ENCODE measurements at regions not wholly inside any gene's neighbourhood (a gene's known extent, or its start where the extent isn't known, plus 50 kb on each side); places are given as distances from the start of the nearest gene placed in this dataset.

DNA sequence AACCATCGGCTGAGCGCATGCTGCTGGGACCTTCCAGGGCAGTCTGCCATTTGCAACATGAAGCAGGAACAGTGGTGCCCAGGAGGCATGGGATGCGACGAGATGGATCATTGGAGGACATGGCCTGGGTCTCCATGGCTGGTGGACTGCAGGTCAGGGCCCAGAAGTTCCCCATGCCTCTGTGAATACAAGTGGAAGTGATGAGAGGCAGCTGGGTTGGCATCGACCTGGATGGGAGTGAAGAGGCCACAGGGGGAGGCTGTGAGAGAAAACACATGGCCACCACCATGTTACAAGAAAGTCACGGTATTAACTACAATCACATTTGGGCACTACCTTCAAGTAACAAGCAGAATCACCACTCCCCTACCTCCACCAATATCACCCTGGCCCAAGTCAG is 262.0 kb downstream of the FOXO1 start:
- no peak for DNase-seq

DNA sequence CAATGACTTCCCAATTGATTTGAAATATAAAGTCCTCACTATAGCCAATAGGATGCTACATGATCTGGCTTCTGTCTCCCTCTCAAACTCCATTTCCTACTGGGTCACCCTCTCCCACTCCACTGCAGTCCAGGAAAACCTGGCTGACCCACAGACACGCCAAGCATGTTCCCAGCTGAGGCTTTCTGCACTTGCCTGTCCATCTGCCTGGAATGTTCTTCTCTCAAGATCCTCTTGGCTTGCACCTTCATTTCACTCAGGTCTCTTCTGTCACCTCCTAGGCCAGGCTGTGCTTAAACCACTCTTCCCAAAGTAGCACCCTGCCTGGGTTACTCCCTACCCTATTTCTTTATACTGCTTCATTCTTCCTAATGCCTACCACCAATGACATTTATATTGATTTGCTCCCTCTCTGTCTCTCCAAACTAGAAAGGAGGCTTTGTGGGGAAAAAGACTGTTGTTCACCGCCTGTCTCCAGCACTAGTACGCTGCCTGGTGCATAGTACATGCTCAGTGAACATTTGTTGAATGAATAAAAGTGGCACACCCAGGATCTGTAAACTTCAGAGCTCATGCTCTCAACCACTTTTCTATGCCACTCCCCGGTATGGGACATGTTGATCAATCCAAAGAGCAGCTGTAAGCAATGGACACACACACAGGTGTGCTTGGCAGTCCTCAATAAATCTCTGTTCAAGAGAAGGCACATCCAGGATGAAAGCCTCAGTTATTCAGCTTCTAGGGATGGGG is 261.3 kb downstream of the FOXO1 start:
- DNase-seq, result no peak

DNA sequence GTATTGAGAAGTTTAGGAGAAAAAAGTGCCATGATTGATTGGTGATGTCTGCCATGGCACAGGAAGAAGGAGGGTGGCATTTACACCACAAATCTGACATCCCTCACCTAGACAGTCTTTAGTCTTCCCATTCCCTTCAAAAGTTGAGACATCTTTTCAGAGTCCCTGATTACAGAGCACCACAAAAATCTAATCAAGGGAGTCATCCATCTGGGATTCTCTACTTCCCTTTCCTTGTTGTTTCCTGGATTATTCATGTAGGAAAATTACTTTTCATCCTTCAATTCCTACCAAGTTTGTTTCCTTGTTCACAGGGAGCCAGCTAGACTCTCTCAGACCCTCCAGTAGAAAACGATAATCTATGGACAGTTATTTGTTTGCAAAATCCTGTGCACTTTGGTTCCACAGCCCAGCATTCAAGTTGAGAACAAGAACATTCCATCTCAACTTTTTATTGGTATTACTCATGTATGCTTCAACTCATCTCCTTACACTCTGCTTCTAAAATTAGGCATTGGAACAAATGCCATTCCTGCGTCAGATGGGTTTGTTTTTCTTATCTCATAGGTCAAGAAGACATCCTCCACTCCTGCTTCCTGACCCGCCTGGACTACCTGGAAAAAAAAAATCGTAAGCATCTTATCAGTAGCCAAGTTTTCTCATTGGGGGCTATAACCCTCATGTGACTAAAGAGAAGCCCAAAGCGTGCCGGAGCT is 259.9 kb downstream of the FOXO1 start:
- no peak for DNase-seq

DNA sequence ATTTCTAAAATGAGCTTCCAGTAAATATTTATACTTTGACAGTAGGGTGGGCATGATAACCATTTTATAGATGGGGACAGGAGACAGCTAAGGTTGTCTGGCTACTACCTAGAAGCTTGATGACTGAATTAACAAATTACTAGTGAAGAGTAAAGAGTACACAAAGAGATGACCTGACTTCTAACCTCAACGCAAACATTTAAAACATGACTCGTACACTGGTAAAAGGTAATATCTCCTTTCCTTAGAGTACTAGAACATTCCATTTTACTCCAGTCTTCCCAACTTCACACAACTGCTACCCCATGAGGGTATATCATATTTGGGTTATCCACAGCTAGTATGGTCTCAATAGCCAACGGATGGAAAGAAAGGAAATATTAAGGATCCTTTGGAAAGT is 258.9 kb downstream of the FOXO1 start:
- DNase-seq, result no peak

DNA sequence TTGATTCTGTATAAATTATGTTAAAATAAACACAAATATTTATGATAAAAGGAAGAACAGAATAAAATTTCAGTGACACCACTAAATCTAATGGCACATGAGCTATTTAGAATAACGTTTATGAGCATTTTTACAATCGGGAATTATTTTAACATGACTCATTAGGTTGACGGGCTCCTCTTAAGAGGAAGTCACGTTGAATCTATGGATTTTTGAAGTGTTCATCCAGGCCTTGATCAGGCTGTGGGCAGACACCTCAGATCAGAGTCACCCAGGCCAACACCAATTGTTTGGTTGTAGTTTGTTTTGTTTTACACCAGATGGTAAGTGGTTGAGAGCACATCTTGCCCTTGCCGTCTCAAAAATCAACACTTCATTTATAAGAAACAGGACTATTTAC is 257.8 kb downstream of the FOXO1 start:
- no peak for DNase-seq

DNA sequence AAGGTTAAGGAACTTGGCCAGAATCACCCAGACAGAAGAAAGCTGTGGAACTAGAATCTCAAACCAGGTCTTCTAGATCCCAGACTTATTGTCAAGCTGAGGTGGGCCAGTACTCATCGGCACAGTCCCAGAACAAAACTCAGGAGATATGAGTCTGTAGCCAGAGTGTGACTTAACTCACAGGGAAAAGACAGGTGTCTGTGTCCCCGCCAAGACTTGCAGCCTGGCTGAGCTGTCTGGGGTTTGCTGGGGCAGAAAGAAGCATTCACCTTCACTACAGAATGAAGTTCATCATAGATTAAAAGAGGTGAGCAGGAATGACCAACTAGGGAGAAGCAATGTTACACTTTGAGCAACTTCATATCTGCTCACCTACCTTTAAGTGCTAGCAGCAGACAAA is 257.2 kb downstream of the FOXO1 start:
- no peak for DNase-seq

DNA sequence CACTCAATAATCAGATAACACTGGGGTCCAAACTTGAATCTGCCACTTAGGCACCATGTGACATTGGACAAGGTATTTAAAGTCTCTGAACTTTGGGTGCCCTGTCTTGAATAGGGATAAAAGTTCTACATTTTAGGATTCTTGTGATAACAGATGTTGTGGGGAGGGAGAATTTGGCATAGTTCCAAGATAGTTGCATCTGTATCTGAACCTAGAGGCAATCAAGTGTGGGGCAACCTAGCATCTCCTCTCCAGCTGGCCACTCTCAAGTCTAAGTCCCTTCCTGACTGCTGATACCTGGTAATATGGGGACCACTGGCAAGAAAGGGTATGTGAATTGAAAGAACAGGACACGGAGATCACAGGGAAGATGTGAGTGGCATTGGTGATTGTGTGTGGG is 256.1 kb downstream of the FOXO1 start:
- no peak for DNase-seq

DNA sequence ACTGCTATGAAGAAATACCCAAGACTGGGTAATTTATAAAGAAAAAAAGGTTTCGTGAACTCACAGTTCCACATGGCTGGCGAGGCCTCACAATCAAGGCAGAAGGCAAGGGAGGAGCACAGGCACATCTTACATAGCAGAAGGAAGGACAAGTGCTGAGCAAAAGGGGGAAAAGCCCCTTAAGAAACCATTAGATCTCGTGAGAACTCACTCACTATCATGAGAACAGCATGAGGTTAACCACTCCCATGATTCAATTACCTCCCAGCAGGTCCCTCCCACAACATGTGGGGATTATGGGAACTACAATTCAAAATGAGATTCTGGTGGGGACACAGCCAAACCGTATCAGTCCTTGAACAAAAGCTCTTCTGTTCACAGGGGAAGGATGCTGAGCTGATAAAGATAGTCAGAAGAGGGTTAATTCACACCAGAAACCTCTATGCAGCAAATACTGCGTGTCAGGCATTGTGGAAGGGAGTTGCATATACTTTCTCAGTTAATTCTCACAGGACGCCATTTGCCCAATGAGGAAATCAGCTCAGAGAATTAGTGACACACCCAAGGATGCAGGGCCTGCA is 246.2 kb downstream of the FOXO1 start:
- no peak for DNase-seq

DNA sequence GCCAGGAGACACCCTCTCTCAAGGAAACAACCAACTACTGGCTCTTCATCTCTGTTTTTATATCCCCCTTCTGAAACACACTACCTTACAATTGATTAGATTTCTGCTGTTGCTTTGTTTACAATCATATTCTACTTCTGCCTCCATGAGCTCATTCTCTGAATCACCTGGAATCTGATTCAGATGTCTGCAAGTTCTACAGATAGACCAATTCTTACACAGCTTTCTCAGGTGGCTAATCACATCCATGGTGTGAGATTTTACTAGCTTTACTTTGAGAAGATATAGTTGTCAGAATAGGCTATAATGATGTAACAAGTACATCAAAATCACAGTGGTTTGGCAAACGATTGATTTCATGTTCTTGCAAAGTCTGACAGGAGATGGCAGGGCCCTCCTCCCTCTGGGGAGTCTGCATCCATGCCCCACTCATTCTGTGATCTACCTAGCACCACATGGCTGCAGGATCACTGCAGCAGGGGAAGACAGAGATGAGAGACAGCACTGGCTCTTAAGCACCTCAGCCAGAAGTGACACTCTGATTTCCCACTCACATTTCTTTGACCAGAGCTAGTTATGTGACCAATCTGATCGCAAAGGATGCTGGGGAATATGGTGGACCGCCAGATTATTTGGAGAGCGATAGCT is 243.7 kb downstream of the FOXO1 start:
- DNase-seq, result no peak

DNA sequence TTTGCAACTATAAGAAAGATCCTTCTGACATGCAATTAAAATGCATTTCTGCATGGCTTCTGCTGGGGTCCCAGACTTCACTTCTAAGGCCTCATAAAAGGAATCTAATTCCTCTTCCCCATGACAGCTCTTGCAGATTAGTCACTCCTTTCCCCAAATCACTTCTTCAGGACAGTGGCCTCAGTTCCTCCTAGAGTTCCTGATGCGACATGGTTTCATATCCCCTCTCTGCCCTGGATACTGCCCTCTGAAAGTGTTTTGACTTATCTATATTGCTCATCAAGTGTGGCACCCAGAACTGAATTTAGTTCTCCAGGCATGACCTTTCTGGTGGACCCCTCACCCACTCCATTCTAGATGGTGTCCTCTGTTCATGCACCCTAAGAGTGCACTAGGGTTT is 238.1 kb downstream of the FOXO1 start:
- DNase-seq, result peak; percentile 20

DNA sequence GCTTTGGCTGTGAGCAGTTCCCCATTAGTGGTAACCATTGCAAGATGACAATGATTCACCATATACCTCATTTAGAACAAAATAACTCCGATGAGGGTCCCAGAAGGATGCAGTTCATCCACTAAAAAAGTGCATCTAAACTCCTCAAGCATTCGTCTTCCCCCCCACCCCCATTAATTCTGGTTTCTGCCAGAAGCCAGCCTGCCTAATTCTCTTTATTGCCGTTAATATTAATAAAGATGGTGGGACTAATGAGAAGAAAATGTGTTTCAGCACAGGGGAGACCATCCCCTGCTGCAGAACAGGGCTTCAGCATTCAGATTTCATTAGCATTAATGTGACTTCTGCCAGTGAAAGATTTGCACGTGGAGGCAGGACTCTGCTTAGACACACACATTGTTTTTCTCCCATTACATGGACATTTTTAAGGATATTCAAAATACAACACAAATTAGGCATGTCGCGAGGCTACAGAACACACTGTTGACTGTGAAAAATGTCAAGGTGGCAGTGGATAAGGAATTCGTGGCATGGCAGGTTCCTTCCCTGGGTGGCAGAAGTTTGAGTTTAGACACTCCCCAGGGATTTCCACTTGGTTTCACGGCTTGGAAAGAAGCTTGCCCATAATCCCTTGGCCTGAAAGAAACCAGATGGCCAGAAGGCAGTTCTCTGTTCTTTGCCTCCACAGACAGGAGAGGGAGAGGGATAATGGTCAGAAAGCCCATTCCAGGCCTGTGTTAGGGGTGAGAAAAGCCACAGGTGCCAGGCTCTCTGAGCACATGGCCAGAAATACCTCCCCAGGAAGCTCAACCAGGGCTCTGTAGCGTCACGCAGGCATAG is 236.5 kb downstream of the FOXO1 start:
- no peak for DNase-seq

DNA sequence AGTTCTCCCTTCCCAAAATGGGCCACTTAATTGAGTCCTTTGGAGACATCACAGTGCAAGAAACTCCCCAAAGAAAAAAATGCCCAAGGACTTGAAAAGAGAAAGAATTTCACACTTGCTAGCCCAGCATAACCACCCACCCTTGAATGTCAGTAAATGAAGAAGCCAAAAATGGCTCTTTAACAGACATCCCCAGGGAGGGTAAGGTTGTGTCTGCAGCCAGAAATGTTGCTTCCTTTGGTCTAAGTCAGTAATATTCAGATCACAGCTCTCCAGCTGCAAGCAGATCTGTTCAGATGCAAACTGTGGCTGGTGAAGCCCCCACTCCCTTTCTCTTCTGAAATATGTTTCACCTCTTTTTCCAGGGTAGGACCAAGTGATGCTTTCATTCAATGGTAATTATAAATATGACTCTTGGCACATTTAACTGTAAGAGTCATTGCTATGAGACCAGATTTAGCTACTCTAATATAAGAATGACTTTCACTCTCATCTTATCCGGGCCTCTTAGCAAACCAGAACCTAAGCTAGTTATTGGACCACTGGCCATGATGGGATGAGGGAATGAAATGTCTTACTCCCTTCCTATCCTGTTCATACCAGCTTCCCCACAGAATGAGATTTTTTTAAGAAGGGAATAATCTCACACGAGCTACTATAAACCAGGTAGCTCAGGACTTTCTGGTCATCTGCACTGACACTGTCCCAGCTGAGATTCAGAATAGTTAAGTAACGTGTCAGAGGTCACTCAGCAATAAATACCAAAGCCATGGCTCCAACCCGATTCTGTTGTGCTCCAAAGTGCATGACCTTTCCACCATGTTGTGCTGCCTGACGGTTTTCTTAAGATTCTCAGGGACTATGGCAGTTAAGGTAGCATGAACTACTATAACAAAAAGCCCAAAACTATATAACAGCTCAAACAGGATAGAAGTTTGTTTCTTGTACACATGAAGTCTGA is 234.1 kb downstream of the FOXO1 start:
- no peak for DNase-seq

DNA sequence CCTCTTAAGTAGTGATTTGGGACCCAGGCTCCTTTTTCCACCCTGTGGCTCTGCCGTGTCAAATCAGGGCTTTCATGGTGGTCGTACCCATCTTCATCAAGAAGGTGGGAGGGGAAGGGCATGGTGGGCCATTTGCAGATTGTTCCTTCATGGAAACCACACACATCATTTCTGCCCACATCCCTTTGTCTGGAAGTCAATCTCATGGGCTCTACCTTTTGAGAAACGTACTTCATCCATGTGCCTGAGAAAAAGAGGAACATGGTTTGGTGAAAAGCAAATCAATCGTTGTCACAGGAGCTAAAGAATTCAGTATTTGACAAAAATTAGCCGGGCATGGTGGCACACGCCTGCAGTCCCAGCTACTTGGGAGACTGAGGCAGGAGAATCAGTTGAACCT is 233.4 kb downstream of the FOXO1 start:
- no peak for DNase-seq

DNA sequence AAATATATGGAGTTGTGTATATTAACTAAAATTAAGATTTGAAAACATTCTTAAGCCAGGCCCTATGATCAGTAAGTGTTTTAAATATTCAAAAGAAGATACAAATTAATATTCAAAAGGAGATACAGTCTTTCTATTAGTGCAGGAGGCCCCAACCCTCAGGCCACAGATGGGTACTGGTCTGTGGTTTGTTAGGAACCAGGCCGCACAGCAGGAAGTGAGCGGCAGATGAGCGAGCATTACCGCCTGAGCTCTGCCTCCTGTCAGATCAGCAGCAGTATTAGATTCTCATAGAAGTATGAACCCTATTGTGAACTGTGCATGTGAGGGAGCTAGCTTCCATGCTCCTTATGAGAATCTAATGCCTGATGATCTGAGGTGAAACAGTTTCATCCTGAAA is 232.9 kb downstream of the FOXO1 start:
- peak; percentile 51 for DNase-seq

DNA sequence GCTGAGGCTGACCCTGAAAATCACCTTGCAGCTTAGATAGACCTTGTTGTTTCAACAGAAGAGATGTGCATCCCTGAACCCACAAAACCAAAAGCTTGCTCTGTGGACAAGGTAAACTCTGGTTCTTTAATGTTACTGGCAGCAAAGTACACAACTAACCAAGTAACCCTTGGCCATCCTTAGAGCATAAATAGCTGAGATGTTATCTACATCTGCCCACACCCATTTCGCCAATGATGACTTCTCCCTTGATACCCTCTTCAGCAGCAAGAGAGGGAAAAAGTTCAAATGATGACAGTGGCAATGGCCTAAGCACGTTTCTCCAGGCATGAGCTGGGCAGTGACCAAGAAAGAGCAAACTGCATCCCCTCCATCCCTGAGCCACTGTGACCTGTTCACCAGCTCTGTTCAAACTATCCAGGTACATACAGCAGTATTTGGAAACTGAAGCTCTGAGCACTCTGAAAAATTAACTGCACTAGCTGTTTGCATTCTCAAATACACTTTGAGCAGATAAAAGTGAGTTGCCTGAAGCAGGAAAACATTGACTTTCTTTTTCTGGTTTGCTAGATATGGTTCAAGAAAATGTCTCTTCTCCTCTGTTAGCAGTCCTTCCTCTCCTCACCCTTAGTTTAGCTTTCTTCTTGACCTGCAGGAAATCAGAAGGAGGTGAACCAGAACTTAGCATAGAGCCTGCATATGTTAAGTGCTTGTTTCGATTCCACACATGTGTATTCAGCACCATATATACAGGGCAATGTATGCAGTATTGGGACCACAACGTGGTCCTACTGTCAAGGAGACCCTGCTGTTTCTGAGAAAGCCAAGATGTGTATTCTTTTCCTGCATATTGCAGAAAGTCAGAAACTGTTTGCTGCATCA is 231.7 kb downstream of the FOXO1 start:
- no peak for DNase-seq

DNA sequence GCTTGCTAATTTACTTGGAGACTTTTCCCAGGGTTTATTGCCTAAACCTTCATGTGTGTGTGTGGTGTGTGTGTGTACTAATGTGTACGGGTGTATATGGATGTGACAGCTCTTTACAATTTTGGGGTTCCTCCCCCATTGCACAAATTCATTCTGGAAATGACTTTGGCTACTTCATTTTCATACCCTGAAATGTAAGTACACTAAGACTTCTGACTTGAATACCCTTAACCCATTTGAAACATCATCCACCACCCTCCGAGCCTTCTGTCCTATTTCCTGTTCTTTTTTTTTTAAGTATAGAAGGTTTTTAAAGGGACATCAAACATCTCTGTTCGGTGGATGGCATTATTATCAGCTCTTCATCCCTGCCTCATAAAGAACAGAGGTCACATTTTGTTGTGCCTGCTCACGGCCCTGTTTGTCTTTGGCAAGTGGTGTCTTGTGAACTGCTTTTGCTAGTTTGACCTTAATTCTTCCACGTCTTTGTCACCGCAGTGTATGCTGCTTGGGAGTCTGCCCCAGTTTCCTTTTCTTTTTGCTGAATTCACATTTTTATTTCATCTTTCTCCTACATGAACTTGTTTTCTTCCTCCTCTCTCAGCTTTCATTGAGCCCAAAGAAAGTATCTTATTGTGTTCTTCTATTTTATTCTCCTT is 228.3 kb downstream of the FOXO1 start:
- DNase-seq, result no peak

DNA sequence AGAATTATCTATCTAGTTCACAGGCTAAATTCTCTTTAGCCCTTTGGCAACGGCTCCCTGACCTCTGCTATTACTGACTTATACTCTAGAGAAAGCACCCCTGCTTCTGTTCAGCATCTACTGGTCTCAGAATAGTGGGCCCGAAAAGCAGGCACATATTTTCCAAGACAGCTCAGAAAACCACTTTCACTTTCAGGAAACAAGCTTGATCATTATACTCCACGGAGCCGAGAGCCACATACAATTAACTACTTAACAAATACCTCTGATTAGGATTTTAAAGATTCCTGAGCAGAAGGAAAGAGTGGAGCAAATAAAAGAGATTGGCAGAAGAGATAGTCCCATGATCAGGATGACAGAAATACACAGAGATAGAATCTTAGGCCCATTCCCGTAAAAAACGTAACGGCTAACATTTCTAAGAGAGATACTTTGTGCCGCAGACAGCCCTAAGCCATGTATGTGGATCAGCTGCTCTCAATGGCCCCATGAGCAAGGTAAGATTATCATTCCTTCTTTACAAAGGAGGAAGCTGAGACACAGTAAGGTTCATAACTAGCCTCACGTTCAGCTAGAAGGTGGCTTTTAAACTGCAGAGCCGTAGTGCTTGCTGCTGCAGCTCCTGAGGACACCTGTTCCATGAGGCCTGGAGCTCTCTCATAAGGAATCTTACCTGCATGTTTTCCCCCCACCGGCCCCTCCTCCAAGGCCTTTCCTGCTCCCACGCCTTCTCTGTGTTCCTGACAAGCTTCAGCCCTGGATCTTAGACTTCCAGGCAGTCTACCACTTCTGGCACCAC is 227.2 kb downstream of the FOXO1 start:
- no peak for DNase-seq

DNA sequence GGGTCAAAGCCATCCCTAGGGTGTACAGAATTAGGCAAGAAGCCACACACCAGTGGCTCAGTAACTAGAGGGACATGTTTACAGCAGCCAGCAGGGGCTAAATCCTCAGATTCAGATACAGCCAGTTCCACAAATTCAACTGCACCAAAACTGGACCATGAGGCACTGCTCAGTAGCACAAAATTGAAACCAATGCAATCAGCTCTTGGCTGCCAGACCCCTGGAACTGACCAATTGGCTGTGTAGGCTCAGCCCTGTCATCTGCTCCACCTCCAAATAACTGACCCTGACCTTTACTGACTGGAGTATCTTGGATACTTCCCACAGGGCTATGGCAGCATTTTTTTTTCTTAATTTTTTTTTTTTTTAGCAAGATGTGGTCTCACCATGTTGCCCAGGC is 226.5 kb downstream of the FOXO1 start:
- DNase-seq, result no peak

All from CD4-positive, alpha-beta T cell treated with Interferon gamma for 1 hour (primary cell).